Upper lobe of left lung (tissue), 4 donors: ENCODE measurements at regions not wholly inside any gene's neighbourhood (a gene's known extent, or its start where the extent isn't known, plus 50 kb on each side); places are given as distances from the start of the nearest gene placed in this dataset.

ENCODE experiments used
- EP300 ChIP-seq, 4 donors: sonication (generic); formaldehyde crosslinking; IDR thresholded peaks; one replicate each; pipeline ENCODE4 v1.5.1; 2017; ENCODE audit warnings: antibody characterized with exemption in 4 of 4, control low read depth in 2 of 4
- POLR2A ChIP-seq, 4 donors: fragments of 450-650 bp; IDR thresholded peaks; one replicate each; pipeline ENCODE4 v1.5.1; 2016 to 2017; ENCODE audit warnings: antibody characterized with exemption in 4 of 4, mild to moderate bottlenecking in 2 of 4
- POLR2AphosphoS5 ChIP-seq, 2 donors: sonication (generic); formaldehyde crosslinking; IDR thresholded peaks; one replicate each; pipeline ENCODE4 v1.5.1; 2017; ENCODE audit warnings: antibody characterized with exemption in 2 of 2

GRCh38 chr6:72466971-72467566 lies 154.8 kb upstream of the KCNQ5 start:
- no peak for TF ChIP-seq POLR2A (IDR thresholded peaks at IDR 0.05)
- TF ChIP-seq POLR2AphosphoS5 (IDR thresholded peaks at IDR 0.05), result no peak
- no peak for TF ChIP-seq EP300 (IDR thresholded peaks at IDR 0.05)
